ENCODE measurements at regions not wholly inside any gene's neighbourhood (a gene's known extent, or its start where the extent isn't known, plus 50 kb on each side); places are given as distances from the start of the nearest gene placed in this dataset.

- TF ChIP-seq, protein P1, sequence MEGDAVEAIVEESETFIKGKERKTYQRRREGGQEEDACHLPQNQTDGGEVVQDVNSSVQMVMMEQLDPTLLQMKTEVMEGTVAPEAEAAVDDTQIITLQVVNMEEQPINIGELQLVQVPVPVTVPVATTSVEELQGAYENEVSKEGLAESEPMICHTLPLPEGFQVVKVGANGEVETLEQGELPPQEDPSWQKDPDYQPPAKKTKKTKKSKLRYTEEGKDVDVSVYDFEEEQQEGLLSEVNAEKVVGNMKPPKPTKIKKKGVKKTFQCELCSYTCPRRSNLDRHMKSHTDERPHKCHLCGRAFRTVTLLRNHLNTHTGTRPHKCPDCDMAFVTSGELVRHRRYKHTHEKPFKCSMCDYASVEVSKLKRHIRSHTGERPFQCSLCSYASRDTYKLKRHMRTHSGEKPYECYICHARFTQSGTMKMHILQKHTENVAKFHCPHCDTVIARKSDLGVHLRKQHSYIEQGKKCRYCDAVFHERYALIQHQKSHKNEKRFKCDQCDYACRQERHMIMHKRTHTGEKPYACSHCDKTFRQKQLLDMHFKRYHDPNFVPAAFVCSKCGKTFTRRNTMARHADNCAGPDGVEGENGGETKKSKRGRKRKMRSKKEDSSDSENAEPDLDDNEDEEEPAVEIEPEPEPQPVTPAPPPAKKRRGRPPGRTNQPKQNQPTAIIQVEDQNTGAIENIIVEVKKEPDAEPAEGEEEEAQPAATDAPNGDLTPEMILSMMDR (IDR thresholded peaks at IDR 0.05) = no peak
- no peak for TF ChIP-seq POLR2A (IDR thresholded peaks at IDR 0.05)
Measured at GRCh38 chr4:114121221-114121620, 141.8 kb upstream of the ARSJ start.

Measured in esophagus squamous epithelium (tissue), 4 donors.